ENCODE measurements at regions not wholly inside any gene's neighbourhood (a gene's known extent, or its start where the extent isn't known, plus 50 kb on each side); places are given as distances from the start of the nearest gene placed in this dataset.
"Not testable (repeated sequence)": the region's sequence is repeated elsewhere in the genome, so short reads cannot be mapped to it uniquely, and the experiment has no call there.

DNA sequence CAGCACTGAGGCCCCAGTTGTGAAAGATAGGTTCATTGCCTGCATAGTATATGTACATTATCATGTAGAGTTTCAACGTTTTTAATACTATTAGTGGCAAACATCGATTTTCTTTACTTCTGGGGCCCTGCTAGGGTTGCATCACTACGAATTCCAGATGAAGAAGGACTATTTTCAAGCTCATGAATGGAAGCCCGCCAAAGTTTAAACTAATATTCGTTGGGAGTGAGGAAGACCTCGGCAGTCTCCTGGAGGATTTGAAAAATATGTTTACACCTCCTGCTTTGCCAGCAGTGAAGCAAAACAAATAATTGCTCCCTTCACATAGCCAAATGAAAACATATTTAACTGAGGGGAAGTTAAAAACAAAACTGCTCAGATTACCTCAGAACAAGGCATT is 672.9 kb upstream of the NOVA1 start:
- Histone ChIP-seq H3K4me3 (no peak overlapping the region), H3K27me3 (ENCODE audit: control insufficient read depth in 3 of 3, insufficient read depth in 3 of 3, low read length in 2 of 3) (no peaks in the 10 kb centered on the region), H3K27ac (ENCODE audit: low read depth in 1 of 2, low read length in 1 of 2) (no peak overlapping the region), H3K9me3 (ENCODE audit: control insufficient read depth in 4 of 4, insufficient read depth in 3 of 4, low read length in 3 of 4) (no peaks in the 10 kb centered on the region), H3K9ac (ENCODE audit: insufficient read depth in 1 of 2, low read length in 2 of 2) (no peak overlapping the region), H3K4me1 (ENCODE audit: control insufficient read depth in 5 of 5, insufficient read depth in 5 of 5, low read length in 5 of 5) (no peaks in the 10 kb centered on the region), H3K36me3 (ENCODE audit: control insufficient read depth in 4 of 4, insufficient read depth in 4 of 4, low read length in 4 of 4) (no peaks in the 10 kb centered on the region)
- 70 to 78% methylated on average over 6 of the region's 6 CpGs for WGBS, 2 donors
- no peak for ATAC-seq (ENCODE audit: insufficient read depth, low FRiP score)
- no peak for DNase-seq
- TF ChIP-seq, protein P1, sequence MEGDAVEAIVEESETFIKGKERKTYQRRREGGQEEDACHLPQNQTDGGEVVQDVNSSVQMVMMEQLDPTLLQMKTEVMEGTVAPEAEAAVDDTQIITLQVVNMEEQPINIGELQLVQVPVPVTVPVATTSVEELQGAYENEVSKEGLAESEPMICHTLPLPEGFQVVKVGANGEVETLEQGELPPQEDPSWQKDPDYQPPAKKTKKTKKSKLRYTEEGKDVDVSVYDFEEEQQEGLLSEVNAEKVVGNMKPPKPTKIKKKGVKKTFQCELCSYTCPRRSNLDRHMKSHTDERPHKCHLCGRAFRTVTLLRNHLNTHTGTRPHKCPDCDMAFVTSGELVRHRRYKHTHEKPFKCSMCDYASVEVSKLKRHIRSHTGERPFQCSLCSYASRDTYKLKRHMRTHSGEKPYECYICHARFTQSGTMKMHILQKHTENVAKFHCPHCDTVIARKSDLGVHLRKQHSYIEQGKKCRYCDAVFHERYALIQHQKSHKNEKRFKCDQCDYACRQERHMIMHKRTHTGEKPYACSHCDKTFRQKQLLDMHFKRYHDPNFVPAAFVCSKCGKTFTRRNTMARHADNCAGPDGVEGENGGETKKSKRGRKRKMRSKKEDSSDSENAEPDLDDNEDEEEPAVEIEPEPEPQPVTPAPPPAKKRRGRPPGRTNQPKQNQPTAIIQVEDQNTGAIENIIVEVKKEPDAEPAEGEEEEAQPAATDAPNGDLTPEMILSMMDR (IDR thresholded peaks at IDR 0.05; ENCODE audit: control extremely low read depth, extremely low read depth) = no peak

DNA sequence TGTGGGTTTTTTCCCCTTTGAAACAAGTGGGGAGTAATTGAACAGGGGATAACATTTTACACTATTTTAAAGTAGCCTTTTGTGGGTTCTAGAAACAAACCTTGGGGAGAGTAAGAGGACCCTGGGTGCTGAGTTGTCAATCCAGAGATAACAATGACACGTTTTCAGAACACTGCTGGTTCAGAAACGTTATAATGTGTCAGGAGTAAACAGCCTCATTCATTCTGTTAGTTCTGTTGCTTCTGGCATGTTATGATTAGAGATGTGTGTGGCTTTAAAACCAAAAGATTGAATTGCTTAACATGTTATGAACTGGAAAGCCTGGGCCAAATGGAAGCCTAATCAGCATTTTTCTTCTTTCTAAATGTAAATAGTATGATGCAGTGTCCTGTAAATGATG is 680.5 kb upstream of the NOVA1 start:
- Histone ChIP-seq H3K36me3 (ENCODE audit: control insufficient read depth in 4 of 4, insufficient read depth in 4 of 4, low read length in 4 of 4) (no peaks in the 10 kb centered on the region), H3K9ac (ENCODE audit: insufficient read depth in 1 of 2, low read length in 2 of 2) (no peak overlapping the region), H3K9me3 (ENCODE audit: control insufficient read depth in 4 of 4, insufficient read depth in 3 of 4, low read length in 3 of 4) (no peaks in the 10 kb centered on the region), H3K4me1 (ENCODE audit: control insufficient read depth in 5 of 5, insufficient read depth in 5 of 5, low read length in 5 of 5) (no peaks in the 10 kb centered on the region), H3K27ac (ENCODE audit: low read depth in 1 of 2, low read length in 1 of 2) (no peak overlapping the region), H3K4me3 (no peak overlapping the region), H3K27me3 (ENCODE audit: control insufficient read depth in 3 of 3, insufficient read depth in 3 of 3, low read length in 2 of 3) (no peaks in the 10 kb centered on the region)
- ATAC-seq (ENCODE audit: insufficient read depth, low FRiP score) = no peak
- no peak for DNase-seq
- TF ChIP-seq, protein P1 (IDR thresholded peaks at IDR 0.05; ENCODE audit: control extremely low read depth, extremely low read depth) = no peak
- 15 to 28% methylated on average over 2 of the region's 2 CpGs for WGBS, 2 donors

DNA sequence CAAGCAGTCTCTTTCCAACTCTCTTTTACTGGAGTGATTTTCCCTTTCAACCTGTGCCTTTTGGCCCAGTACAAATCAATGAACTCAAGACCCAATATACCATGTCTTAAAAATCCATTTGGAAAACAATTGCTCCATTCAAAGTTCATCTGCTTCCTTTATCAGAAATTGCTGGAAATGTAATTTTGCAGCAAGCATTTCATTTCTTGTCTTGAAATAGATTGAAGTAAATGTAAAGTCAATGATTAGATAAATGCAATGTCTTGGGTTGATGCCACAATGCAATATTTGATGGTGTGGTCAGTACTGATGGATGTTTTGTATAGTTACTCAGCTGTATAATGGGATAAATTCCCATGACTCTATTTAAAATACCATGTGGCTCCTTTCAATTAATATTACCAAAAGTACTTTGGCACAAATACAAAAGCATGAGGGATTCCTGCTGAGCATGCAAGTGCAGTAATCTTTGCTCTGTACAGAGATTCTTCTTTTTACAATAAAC is 707.7 kb upstream of the NOVA1 start:
- H3K9ac ChIP-seq (ENCODE audit: insufficient read depth in 1 of 2, low read length in 2 of 2) = no peak overlapping the region
- DNase-seq (no peak), ATAC-seq (ENCODE audit: insufficient read depth, low FRiP score) (no peak)
- H3K36me3 ChIP-seq (ENCODE audit: control insufficient read depth in 4 of 4, insufficient read depth in 4 of 4, low read length in 4 of 4) = no peaks in the 10 kb centered on the region
- no peak overlapping the region for H3K27ac ChIP-seq (ENCODE audit: low read depth in 1 of 2, low read length in 1 of 2)
- H3K4me1 ChIP-seq (ENCODE audit: control insufficient read depth in 5 of 5, insufficient read depth in 5 of 5, low read length in 5 of 5) = no peaks in the 10 kb centered on the region
- no peak overlapping the region for H3K4me3 ChIP-seq
- H3K27me3 ChIP-seq (ENCODE audit: control insufficient read depth in 3 of 3, insufficient read depth in 3 of 3, low read length in 2 of 3) = no peaks in the 10 kb centered on the region
- peaks cover 0 to 5% (median 1%) of the 10 kb centered on the region in 4 donors for H3K9me3 ChIP-seq (ENCODE audit: control insufficient read depth in 4 of 4, insufficient read depth in 3 of 4, low read length in 3 of 4)
- TF ChIP-seq, protein P1 (IDR thresholded peaks at IDR 0.05; ENCODE audit: control extremely low read depth, extremely low read depth) = no peak

DNA sequence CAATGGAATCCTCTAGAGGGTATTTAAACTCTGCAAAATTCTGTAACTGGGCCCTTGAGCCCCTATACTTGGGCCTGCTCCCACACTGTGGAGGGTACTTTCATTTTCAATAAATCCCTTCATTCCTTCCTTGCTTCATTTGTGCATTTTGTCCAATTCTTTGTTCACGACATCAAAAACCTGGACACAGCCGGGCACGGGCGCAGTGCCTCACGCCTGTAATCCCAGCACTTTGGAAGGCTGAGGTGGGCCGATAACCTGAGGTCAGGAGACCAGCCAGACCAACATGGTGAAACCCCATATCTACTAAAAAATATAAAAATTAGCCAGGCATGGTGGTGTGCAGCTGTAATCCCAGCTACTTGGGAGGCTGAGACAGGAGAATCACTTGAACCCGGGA is 714.9 kb upstream of the NOVA1 start:
- not testable (repeated sequence) for H3K9me3 ChIP-seq (ENCODE audit: control insufficient read depth in 4 of 4, insufficient read depth in 3 of 4, low read length in 3 of 4); H3K27me3 ChIP-seq (ENCODE audit: control insufficient read depth in 3 of 3, insufficient read depth in 3 of 3, low read length in 2 of 3); H3K36me3 ChIP-seq (ENCODE audit: control insufficient read depth in 4 of 4, insufficient read depth in 4 of 4, low read length in 4 of 4); ATAC-seq (ENCODE audit: insufficient read depth, low FRiP score); H3K4me3 ChIP-seq; H3K4me1 ChIP-seq (ENCODE audit: control insufficient read depth in 5 of 5, insufficient read depth in 5 of 5, low read length in 5 of 5); H3K9ac ChIP-seq (ENCODE audit: insufficient read depth in 1 of 2, low read length in 2 of 2); DNase-seq; H3K27ac ChIP-seq (ENCODE audit: low read depth in 1 of 2, low read length in 1 of 2)
- 90 to 94% methylated on average over 7 of the region's 7 CpGs for WGBS, 2 donors

Measured in lung (tissue), 11 donors.